Loucy (cell line): ENCODE measurements at regions not wholly inside any gene's neighbourhood (a gene's known extent, or its start where the extent isn't known, plus 50 kb on each side); places are given as distances from the start of the nearest gene placed in this dataset.
"Not testable (repeated sequence)": the region's sequence is repeated elsewhere in the genome, so short reads cannot be mapped to it uniquely, and the experiment has no call there.

Source experiments
- H2AFZ ChIP-seq: fragments of 200-600 bp; sonication (generic); 2 replicates; pipeline ENCODE4 v1.6.0; 2016; ENCODE audit warnings: antibody characterized with exemption, mild to moderate bottlenecking, low read length, moderate library complexity
- H3F3A ChIP-seq: fragments of 200-600 bp; 2 replicates; pipeline ENCODE4 v1.6.0; 2016; ENCODE audit warnings: antibody characterized with exemption, low read depth, mild to moderate bottlenecking
- H3K27me3 ChIP-seq: fragments of 200-600 bp; sonication (generic); 2 replicates; pipeline ENCODE4 v1.6.1; 2014; ENCODE audit warnings: low read length, mild to moderate bottlenecking; ENCODE audit not compliant: insufficient read depth, poor library complexity, severe bottlenecking
- H3K36me3 ChIP-seq: fragments of 200-600 bp; sonication (generic); 2 replicates; pipeline ENCODE4 v1.6.1; 2016; ENCODE audit warnings: low read length; ENCODE audit not compliant: insufficient read depth
- H3K4me1 ChIP-seq: fragments of 200-600 bp; sonication (generic); 2 replicates; pipeline ENCODE4 v1.5.1; 2014; ENCODE audit warnings: low read length, mild to moderate bottlenecking; ENCODE audit not compliant: insufficient read depth, poor library complexity, severe bottlenecking
- H3K4me2 ChIP-seq: fragments of 200-600 bp; sonication (generic); 2 replicates; pipeline ENCODE4 v1.6.0; 2014; ENCODE audit warnings: antibody characterized with exemption, low read length, low read depth, mild to moderate bottlenecking; ENCODE audit not compliant: poor library complexity, severe bottlenecking
- H3K4me3 ChIP-seq: fragments of 200-600 bp; sonication (generic); 2 replicates; pipeline ENCODE4 v1.5.1; 2014; ENCODE audit warnings: low read length, mild to moderate bottlenecking, mixed read lengths; ENCODE audit not compliant: poor library complexity, severe bottlenecking
- H3K79me2 ChIP-seq: fragments of 200-600 bp; sonication (generic); 2 replicates; pipeline ENCODE4 v1.6.1; 2014; ENCODE audit warnings: low read length; ENCODE audit not compliant: insufficient read depth
- H3K9ac ChIP-seq: fragments of 200-600 bp; sonication (generic); 2 replicates; pipeline ENCODE4 v1.6.0; 2014; ENCODE audit warnings: mild to moderate bottlenecking, low read depth, low read length, moderate library complexity; ENCODE audit not compliant: poor library complexity, severe bottlenecking
- H3K9me2 ChIP-seq: fragments of 200-600 bp; sonication (generic); replicated peaks from 2 replicates; pipeline ENCODE4 v1.6.1; 2016; ENCODE audit warnings: low read depth, low read length, mixed read lengths
- H3K9me3 ChIP-seq: fragments of 200-600 bp; sonication (generic); 2 replicates; pipeline ENCODE4 v1.6.1; 2014; ENCODE audit warnings: mild to moderate bottlenecking, antibody characterized with exemption, low read length, low read depth; ENCODE audit not compliant: insufficient read depth
- H4K20me1 ChIP-seq: fragments of 200-600 bp; sonication (generic); 2 replicates; pipeline ENCODE4 v1.6.0; 2014; ENCODE audit warnings: antibody characterized with exemption, low read length, mild to moderate bottlenecking; ENCODE audit not compliant: insufficient read depth, poor library complexity, severe bottlenecking
- EZH2phosphoT487 ChIP-seq: fragments of 200-600 bp; IDR thresholded peaks from 2 replicates; pipeline ENCODE4 v1.6.1; 2018; ENCODE audit warnings: antibody characterized with exemption, mild to moderate bottlenecking, moderate library complexity, borderline replicate concordance
- TF ChIP-seq, protein P1 (sequence below): fragments of 200-600 bp; sonication (generic); conservative IDR thresholded peaks from 2 replicates; pipeline ENCODE4 v1.5.1; 2014; ENCODE audit warnings: mild to moderate bottlenecking, antibody characterized with exemption, low read length

GRCh38 chr11:110514967-110515366 lies 85.2 kb downstream of the FDX1 start:
- H3K9me2 ChIP-seq: no peaks in the 10 kb centered on the region
- no peak for TF ChIP-seq EZH2phosphoT487
- TF ChIP-seq, protein P1, sequence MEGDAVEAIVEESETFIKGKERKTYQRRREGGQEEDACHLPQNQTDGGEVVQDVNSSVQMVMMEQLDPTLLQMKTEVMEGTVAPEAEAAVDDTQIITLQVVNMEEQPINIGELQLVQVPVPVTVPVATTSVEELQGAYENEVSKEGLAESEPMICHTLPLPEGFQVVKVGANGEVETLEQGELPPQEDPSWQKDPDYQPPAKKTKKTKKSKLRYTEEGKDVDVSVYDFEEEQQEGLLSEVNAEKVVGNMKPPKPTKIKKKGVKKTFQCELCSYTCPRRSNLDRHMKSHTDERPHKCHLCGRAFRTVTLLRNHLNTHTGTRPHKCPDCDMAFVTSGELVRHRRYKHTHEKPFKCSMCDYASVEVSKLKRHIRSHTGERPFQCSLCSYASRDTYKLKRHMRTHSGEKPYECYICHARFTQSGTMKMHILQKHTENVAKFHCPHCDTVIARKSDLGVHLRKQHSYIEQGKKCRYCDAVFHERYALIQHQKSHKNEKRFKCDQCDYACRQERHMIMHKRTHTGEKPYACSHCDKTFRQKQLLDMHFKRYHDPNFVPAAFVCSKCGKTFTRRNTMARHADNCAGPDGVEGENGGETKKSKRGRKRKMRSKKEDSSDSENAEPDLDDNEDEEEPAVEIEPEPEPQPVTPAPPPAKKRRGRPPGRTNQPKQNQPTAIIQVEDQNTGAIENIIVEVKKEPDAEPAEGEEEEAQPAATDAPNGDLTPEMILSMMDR: no peak
- H3K4me3 ChIP-seq: no peak overlapping the region
- no peak overlapping the region for H3K9ac ChIP-seq
- H3K79me2 ChIP-seq: no peaks in the 10 kb centered on the region
- no peak overlapping the region for H2AFZ ChIP-seq
- no peaks in the 10 kb centered on the region for H3F3A ChIP-seq
- H3K4me1 ChIP-seq: no peaks in the 10 kb centered on the region
- H3K9me3 ChIP-seq: no peaks in the 10 kb centered on the region
- H3K27me3 ChIP-seq: no peaks in the 10 kb centered on the region
- H3K36me3 ChIP-seq: no peaks in the 10 kb centered on the region
- H3K4me2 ChIP-seq: no peak overlapping the region
- H4K20me1 ChIP-seq: no peaks in the 10 kb centered on the region

GRCh38 chr11:110517381-110517780 lies 87.6 kb downstream of the FDX1 start:
- not testable (repeated sequence) for H3K4me2 ChIP-seq, H3F3A ChIP-seq, H3K36me3 ChIP-seq, H2AFZ ChIP-seq, H3K27me3 ChIP-seq, H3K4me3 ChIP-seq, H3K9ac ChIP-seq, H4K20me1 ChIP-seq, H3K9me3 ChIP-seq, H3K79me2 ChIP-seq, H3K4me1 ChIP-seq, H3K9me2 ChIP-seq

- no peaks in the 10 kb centered on the region for H3K9me2 ChIP-seq
- TF ChIP-seq EZH2phosphoT487: no peak
- TF ChIP-seq, protein P1: no peak
- H4K20me1 ChIP-seq: no peaks in the 10 kb centered on the region
- no peak overlapping the region for H2AFZ ChIP-seq
- H3K4me3 ChIP-seq: no peak overlapping the region
- peaks cover 10% of the 10 kb centered on the region; the same call in 1 of the 2 replicates for H3K9me3 ChIP-seq
- no peak overlapping the region for H3K9ac ChIP-seq
- H3K27me3 ChIP-seq: no peaks in the 10 kb centered on the region
- no peaks in the 10 kb centered on the region for H3K36me3 ChIP-seq
- no peak overlapping the region for H3K4me2 ChIP-seq
- no peaks in the 10 kb centered on the region for H3K79me2 ChIP-seq
- H3K4me1 ChIP-seq: peaks cover 6% of the 10 kb centered on the region
- H3F3A ChIP-seq: no peaks in the 10 kb centered on the region
These were observed 89.2 kb downstream of the FDX1 start for GRCh38 chr11:110518809-110519514.

- no peak overlapping the region for H3K4me2 ChIP-seq
- H4K20me1 ChIP-seq: no peaks in the 10 kb centered on the region
- H2AFZ ChIP-seq: no peak overlapping the region
- H3K4me3 ChIP-seq: no peak overlapping the region
- H3K9me3 ChIP-seq: peaks cover 10% of the 10 kb centered on the region; the same call in 1 of the 2 replicates
- TF ChIP-seq, protein P1: no peak
- no peak for TF ChIP-seq EZH2phosphoT487
- H3K9ac ChIP-seq: no peak overlapping the region
- H3K79me2 ChIP-seq: no peaks in the 10 kb centered on the region
- H3K27me3 ChIP-seq: no peaks in the 10 kb centered on the region
- peaks cover 6% of the 10 kb centered on the region for H3K4me1 ChIP-seq
- H3K9me2 ChIP-seq: no peaks in the 10 kb centered on the region
- no peaks in the 10 kb centered on the region for H3F3A ChIP-seq
- H3K36me3 ChIP-seq: no peaks in the 10 kb centered on the region
These were observed 90.0 kb downstream of the FDX1 start for GRCh38 chr11:110519796-110520195.
